NCI-H146 treated with DMSO at 0.1 percent for 48 hours (cell line): ENCODE measurements at regions not wholly inside any gene's neighbourhood (a gene's known extent, or its start where the extent isn't known, plus 50 kb on each side); places are given as distances from the start of the nearest gene placed in this dataset.
"Not testable (repeated sequence)": the region's sequence is repeated elsewhere in the genome, so short reads cannot be mapped to it uniquely, and the experiment has no call there.

Experiments used
- DNase-seq: peaks from one replicate; lab custom pipeline; 2025; ENCODE audit not compliant: unreplicated experiment; lab: John Stamatoyannopoulos, UW

DNA sequence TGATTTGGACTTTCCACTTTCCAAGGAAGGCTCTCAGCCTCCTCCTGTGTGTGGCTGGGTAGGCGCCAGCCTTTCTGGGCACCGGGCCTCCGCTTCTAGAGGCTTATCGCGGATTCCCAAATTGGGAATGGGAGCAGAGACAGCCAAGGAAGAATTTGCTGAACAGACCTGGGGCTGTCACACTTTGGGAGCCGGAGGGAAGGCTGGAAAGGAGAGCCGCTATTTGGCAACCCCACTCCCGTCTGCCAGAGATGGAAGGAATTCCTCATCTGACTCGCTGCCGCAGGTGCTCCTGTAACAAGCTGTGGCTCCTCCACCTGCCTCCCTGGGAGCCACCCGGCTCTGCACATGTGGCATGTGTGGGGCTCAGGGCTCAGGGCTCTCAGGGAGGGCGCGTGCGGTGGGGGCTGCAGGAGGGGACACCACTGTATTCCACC is 50.8 kb upstream of the ECHDC3 start:
- no peak for DNase-seq

DNA sequence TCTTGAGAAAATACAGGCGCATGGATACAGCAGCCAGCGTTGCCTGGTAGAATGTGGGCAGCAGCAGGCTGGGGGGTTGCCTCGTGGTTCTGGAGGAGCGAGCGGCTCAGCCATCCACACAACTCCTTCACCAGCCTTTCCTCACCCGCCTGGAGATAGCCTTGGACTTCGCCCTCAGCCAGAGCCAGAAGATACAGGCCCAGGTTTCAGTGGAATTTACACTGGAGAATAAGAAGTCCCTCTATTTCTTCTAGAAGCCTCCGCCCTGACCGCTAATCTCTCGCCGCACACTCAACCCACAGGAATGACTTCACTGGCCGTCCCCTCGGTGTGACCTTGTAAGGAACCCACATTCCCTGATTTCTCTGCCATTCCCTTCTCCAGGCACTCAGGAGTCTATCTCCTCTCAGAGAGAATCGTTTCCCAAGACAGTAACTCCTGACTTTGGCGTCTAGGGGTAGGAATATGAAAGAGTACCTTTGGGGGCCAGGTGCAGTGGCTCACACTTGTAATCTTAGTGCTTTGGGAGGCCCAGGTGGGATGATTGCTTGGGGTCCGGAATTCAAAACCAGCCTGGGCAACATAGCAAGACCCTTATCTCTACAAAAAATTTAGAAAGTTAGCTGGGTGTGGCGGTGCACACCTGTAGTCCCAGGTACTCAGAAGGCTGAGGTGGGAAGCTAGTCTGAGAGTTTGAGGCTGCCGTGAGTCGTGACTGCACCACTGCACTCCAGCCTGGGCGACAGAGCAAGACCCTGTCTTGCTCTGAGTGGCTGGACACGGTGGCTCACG is 52.0 kb upstream of the ECHDC3 start:
- no peak for DNase-seq

DNA sequence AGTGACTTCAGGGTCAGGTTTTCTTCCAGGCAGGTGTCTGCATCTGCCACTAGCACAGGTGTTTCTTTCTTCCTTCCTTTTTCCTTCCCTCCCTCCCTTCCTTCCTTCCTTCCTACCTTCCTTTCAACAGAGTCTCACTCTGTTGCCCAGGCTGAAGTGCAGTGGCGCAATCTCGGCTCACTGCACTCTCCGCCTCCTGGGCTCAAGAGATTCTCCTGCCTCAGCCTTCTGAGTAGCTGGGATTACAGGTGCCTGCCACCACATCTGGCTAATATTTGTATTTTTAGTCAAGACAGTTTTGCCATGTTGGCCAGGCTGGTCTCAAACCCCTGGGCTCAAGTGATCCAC is 53.8 kb upstream of the ECHDC3 start:
- DNase-seq = not testable (repeated sequence)

DNA sequence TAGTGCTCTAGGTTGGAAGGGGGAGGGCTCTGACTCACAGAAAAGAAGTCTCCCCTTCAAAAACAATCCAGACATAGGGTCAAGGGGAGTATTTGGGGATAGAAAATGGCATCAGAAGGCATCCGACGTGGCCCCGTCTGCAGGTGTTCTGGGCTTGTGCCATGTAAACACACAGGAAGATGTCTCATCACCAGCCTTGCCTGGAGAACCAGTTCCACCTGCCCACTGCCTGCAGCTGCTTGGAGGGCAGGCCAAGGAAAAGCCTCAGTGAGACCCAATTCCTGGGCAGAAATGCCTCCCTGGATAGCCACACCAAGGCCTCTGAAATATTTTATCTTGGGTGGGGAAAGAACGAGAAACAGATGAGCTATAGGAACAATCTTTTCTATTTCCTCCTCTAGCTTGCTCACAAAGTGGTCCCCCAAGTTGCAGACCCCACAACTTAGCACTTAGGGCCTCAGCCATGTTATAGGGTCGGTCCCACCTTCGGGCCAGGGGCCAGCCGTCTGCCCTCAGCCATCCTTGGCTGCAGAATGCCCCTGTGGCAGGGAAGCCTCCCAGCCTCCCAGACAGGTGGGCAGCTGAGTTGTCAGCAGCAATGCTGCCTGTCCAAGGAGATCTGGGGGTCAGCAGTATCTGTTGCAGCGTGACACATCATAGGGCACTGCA is 54.3 kb upstream of the ECHDC3 start:
- no peak for DNase-seq

DNA sequence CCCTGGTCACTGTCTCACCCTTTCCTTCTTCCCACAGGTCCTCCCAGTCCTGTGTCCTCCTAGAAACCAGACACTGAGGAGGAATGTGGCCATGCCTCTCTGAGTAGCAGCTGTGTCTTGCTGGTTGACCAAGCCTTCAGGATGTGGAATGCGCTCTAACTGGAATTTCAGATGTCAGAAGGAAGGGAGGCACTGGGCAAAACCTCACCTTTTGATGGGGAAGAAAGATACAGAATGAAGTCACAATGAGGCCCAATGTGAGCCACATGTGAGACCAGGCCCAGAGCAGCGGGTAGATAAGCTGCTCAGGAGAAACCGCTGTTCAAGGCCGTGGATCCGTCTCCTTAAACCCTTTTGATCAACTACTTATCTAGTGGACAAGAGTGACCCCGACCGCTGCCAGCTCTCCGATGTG is 54.8 kb upstream of the ECHDC3 start:
- no peak for DNase-seq

DNA sequence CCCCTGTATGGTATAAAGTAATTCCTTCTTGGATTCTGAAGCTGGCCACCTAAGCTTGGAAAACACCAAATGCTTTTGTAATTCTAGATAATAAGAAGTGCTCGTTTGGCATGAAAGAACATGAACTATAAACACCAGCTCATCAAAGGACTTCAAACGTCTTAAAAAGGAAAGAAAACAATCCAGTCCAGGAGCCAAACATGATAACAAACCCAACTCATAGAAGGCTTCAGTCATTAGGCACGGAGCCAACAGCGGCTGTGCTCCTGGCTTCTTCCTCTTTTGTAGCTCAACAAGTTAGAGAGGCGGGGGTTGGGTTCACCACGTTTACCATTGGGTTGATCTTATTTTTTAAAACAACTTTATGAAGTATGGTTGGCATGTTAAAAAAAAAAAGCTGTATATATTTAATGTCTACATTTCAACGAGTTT is 56.4 kb upstream of the ECHDC3 start:
- DNase-seq = no peak

DNA sequence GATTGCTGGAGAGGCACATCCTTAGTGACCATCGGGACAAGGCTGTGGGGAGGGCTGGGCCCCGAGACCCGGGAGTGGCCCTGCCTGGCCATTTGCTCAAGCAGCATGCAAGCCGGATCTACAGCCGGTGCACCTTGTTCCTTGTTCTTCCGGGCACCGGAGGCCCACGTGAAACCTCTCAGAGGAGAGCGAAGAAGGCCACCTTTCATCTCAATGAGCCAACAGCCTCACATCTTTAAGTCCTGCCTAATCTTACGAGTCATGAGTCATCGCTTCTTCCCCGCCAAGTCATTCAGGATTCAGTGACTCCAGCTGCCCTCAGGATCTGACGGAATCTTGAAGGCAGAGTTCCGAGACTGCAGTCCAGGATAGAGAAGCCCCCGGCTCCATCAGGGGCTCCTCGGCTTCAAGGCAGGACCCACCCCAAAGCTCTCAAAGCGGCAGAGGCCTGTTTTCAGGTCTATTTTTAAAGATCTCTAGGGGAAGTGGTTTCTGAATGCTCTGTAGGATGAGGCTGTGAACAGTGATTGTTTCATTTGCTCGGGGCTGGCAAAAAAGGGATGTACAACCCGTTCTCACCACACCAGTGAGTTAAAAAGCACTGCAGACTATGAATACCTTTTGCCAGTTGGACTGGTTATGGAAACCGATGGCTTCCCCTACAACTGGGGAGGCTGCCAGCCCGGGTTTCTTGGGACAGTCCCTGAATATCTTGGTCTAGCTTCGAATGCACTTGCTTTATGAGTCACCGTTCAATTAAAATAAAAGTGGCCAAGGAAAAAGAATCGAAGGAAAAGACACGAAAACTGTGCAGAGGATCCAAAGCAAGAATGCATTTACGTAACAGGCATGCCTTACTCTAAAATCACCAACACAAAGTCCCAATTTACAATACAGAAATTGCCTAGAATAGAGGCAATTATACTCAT is 57.2 kb upstream of the ECHDC3 start:
- no peak for DNase-seq

DNA sequence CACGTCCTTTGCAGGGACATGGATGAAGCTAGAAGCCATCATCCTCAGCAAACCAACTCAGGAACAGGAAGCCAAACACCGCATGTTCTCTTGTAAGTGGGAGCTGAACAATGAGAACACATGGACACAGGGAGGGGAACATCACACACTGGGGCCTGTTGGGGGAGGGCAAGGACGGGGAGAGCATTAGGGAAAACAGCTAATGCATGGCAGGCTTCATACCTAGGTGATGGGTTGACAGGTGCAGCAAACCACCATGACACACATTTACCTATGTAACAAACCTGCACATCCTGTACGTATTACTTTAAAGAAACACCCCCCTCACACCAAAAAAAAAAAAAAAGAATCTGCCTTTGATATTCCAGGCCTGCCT is 57.9 kb upstream of the ECHDC3 start:
- DNase-seq = not testable (repeated sequence)

DNA sequence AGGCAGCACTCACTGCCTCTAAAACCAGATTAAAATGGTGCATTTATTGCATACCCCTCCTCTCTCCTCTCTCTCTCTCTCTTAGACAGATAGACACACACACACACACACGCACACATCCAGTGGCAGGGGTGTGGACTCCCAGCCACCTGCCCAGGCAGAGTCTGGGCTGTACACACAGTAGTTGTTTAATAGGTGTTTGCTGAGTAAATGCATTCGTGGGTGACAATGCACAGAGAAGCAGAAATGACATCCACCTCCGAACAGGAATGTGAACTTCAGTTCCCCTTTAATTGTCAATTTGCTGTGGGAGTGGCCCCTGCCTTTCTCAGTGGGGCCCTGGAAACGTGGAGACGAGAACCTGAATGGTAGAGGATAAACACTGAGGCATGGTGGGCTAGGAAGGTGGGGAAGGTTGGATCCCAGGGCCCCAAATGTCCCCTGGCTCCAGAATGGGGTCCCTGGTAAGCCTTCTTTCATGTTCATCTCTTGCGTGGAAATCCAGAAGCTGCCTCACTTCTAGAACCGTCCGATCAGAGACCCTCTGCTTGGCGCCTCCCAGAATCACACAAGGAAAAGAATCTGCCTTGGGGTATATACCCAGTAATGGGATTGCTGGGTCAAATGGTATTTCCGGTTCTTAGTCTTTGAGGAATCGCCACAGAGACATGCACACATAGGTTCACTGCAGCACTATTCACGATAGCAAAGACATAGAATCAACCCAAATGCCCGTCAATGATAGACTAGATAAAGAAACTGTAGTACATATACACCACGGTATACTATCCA is 58.5 kb upstream of the ECHDC3 start:
- peak; percentile 42 for DNase-seq

DNA sequence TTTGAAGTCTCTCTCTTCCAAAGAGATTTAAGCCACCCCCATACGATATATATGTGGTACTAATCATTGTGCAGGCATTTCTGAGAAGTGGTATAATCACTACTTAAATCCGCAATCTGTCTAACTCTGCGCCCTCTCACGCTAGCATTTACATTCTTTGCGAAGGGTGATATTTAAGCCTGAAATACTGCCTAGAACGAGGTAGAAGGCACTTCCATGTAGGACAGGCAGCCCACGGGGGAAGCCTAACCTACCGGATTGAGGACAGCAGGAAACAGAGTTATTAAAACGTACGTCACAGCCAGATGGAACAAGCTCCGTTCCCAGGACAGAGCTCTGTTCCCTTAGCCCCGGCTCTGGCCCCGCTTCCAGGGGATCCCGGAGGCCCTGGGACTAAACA is 59.3 kb upstream of the ECHDC3 start:
- no peak for DNase-seq

DNA sequence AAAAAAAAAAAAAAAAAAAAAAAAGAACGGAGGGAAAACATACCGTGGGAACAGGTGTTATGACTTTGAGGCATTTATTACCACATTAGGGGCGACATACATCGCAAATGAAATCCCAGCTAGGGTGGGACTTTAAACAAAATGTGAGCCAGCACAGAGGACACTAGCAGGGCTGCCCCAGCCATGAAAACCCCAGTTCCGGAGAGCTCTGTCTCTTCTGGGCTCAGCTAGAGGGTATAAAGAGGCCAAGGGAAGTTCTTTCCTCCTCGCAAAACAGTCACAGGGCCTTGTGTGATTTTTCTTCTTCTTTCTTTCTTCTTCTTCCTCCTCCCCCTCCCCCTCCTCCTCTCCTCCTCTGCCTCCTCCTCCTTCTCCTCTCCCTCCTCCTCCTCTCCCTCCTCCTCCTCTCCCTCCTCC is 59.9 kb upstream of the ECHDC3 start:
- DNase-seq = no peak

DNA sequence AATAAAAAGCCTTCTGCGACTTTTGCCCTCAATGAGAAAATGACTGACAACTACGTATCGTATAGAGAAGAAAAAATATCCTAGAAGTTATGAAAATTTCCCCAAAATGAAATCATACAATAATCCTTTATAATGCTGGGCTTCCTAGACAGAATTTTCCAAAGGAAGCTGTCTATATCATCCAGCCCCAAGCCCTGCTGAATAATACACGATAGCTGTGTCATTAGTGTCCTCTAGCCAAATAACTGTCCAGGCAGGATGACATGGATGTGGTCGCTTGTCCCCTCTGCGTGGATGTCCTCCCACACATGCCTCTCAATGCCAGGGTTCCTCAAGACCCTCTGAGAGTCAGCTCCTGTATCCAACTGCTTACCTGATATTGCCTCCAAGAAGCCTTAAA is 61.7 kb upstream of the ECHDC3 start:
- DNase-seq = no peak

DNA sequence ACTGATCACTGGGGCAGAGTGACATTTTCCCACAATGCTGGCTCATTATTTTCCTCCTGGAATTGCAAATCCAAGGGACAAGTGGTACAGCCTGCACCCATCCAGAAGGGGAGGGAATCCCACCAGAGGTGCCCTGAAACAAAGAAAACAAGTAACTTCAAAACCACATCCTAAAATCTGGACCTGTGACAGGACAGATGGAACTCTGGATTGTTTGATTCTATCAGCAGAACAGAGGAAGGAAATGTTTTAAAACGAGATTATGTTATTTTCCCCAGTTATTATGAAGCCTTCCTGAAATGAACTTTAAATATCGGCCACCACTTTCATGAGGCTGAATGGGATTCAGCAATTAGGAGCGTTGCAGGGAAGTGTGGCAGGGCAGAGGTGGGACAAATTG is 62.2 kb upstream of the ECHDC3 start:
- DNase-seq = no peak

DNA sequence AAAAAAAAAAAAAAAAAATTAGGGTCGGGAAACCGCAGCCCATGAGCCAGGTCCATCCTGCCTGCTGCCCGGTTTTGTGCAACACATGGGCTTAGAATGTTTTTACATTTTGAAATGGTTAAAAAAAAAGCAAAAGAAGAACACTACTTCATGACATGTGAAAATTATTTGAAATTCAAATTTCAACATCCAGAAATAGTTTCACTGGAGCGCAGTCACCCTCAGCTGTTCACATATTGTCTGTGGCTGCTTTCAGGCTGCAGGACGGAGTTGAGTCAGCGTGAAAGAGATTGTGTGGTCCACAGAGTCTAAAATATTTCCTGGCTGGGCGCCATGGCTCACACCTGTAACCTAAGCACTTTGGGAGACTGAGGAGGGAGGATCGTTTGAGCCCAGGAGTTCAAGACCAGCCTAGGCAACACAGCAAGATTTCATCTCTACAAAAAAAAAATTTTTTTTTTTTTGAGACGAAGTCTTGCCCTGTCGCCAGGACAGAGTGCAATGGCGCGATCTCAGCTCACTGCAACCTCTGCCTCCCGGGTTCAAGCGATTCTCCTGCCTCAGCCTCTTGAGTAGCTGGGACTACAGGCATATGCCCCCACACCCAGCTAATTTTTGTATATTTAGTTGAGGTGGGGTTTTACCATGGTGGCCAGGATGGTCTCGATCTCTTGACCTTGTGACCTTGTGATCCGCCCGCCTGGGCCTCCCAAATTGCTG is 63.9 kb upstream of the ECHDC3 start:
- no peak for DNase-seq

DNA sequence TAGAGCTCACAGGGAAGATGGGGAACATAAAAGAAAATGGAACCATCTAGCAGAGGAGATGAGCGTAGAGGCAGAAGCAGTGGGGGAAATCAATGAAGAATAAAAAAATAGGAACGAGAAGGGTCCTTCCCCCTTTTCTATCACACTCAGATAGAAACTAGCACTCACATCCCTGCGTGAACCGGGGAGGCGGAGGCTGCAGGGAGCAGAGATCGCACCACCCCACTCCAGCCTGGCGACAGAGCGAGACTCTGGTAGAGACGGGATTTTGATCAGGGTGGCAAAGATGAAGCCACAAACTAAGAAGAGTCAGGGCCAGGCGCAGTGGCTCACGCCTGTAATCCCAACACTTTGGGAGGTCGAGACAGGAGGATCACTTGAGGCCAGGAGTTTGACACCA is 64.7 kb upstream of the ECHDC3 start:
- no peak for DNase-seq

DNA sequence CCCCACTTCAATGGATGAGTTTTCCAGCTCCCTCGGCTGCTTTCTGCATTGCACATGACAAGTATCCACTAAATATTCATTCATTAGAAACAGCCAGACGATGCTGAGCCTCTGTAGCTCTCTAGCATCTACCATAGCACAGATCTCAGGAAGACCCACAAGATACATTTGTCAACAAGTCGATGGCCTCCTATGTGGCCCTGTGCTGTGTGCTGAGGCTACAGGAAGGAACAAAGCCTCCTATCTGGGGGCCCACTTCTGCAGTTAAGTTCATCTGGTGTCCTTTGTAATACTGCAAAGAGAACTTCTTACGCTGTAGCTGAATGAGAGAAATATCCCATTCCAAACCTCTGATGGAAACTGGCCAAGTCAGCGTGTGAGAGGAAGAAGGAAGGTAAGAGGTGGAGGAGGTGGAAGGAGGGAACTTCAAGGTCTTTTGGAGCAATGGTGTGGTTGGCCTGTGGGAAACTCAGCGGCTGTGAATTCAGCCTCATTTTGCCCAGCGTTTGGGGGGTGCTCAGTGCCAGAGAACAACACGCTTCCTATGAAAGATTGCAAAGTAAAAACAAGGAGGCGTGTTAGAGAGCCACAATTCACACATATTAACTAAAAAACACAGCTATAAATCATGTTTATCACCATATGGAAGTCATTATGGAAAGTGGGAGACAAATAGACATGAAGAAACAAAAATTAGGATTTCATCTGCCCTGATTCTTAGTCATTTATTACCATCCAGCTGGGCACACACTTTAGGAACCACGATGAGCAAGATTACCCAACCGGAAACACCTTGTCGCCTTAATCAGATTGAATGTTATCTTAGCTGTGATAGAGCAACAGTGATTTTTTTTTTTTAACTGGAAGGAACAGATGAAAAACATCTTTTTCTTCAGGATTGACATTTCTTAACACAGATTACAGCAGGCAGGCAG is 62.2 kb upstream of the USP6NL start:
- DNase-seq = peak; percentile 19

DNA sequence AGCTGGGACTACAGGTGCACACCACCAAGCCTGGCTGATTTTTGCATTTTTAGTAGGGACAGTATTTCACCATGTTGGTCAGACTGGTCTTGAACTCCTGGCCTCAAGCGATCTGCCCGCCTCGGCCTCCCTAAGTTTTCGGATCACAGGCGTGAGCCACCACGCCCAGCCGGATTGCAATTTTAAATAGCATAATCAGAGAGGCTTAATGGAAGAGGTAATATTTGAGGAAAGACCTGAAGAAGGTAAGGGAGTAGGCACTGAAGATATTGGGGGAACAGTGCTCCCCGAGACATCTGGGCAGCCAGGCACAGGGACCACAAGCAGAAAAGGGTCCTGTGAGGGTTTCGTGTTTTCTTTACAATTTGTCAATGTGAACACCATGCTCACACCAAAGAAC is 61.4 kb upstream of the USP6NL start:
- no peak for DNase-seq

DNA sequence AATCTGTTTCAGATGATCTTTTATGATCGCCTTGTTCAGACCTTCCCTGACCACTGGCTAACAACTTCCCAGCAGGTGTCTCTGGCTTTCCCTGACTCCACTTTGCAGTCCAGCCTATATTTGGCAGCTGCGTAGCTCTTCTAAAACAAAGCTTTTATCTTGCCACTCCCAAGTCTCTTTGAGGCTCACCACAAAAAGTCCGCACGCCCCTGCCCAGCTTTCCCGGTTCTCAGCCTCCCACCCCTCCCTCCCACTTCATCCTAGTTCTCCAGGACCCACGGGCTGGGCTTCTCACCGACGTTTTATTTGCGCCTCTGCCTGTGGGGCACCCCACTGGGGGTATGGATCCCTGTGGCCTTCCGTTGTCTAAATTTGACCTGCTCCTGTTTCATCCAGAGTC is 58.9 kb upstream of the USP6NL start:
- DNase-seq = peak; percentile 60
